HL-60 (cell line): ENCODE measurements at regions not wholly inside any gene's neighbourhood (a gene's known extent, or its start where the extent isn't known, plus 50 kb on each side); places are given as distances from the start of the nearest gene placed in this dataset.

ENCODE experiments used
- CTCF ChIP-seq: IDR thresholded peaks from one replicate; pipeline ENCODE4 v1.5.1; 2011; ENCODE audit warnings: low read length, control low read depth, inconsistent platforms; ENCODE audit not compliant: insufficient read depth
- GABPA ChIP-seq: IDR thresholded peaks from 2 replicates; pipeline ENCODE4 v1.6.1; 2012; ENCODE audit warnings: low read depth
- POLR2AphosphoS5 ChIP-seq: IDR thresholded peaks from 2 replicates; pipeline ENCODE4 v1.6.1; 2012; ENCODE audit warnings: low read depth
- SPI1 ChIP-seq: IDR thresholded peaks from 2 replicates; pipeline ENCODE4 v1.6.1; 2012; ENCODE audit warnings: low read depth, mild to moderate bottlenecking, borderline replicate concordance
- TF ChIP-seq, protein P1 (sequence below): IDR thresholded peaks from 2 replicates; pipeline ENCODE4 v1.6.1; 2012; ENCODE audit warnings: low read depth; ENCODE audit not compliant: insufficient replicate concordance

DNA sequence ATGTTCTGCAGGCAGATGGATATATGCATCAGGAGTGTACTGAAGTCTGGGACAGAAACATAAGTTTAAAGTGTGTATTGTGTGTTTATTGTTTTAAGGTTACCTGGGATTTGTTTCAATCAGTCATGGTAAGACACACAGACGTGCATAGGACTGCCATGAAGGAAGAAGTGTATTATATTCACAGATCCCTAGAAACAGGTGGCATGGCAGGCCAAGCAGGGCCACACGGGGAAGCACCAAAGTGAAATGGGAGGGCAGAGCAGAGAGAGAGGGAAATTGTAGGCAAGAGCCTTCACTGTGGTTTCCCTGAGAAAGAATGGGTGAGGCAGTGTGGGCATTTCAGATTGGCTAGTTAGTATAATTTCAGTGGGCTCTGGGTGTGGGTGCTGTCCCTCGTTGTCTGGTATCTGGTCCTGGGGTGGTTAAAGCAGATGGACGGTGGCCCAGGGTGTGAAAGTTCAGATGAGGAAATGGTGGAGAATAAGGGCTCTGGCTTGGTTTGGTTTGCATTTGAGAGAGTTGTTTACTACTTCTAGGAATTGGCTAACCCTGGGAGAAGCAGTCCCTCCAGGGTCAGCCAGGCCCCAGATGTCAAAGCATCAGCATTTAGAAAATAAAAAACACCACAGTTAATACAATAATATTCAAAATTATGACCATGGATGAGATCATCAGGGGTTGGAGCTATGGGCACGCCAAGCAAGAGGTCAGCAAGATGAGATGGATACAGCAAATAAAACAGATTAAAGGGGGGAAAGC is 160.0 kb downstream of the LRRC30 start:
- TF ChIP-seq CTCF (no peak), POLR2AphosphoS5 (no peak), GABPA (no peak), SPI1 (no peak)
- TF ChIP-seq, protein P1, sequence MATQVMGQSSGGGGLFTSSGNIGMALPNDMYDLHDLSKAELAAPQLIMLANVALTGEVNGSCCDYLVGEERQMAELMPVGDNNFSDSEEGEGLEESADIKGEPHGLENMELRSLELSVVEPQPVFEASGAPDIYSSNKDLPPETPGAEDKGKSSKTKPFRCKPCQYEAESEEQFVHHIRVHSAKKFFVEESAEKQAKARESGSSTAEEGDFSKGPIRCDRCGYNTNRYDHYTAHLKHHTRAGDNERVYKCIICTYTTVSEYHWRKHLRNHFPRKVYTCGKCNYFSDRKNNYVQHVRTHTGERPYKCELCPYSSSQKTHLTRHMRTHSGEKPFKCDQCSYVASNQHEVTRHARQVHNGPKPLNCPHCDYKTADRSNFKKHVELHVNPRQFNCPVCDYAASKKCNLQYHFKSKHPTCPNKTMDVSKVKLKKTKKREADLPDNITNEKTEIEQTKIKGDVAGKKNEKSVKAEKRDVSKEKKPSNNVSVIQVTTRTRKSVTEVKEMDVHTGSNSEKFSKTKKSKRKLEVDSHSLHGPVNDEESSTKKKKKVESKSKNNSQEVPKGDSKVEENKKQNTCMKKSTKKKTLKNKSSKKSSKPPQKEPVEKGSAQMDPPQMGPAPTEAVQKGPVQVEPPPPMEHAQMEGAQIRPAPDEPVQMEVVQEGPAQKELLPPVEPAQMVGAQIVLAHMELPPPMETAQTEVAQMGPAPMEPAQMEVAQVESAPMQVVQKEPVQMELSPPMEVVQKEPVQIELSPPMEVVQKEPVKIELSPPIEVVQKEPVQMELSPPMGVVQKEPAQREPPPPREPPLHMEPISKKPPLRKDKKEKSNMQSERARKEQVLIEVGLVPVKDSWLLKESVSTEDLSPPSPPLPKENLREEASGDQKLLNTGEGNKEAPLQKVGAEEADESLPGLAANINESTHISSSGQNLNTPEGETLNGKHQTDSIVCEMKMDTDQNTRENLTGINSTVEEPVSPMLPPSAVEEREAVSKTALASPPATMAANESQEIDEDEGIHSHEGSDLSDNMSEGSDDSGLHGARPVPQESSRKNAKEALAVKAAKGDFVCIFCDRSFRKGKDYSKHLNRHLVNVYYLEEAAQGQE, result no peak
